ENCODE measurements at regions not wholly inside any gene's neighbourhood (a gene's known extent, or its start where the extent isn't known, plus 50 kb on each side); places are given as distances from the start of the nearest gene placed in this dataset.

- TF ChIP-seq ZBTB48 (tag by site-specific recombination; IDR thresholded peaks at IDR 0.05) (no peak), CTCF (tag by site-specific recombination; IDR thresholded peaks at IDR 0.05) (no peak), ZBTB26 (tag by site-specific recombination; optimal IDR thresholded peaks at IDR 0.05) (no peak), PBX3 (CRISPR knock-in tag; IDR thresholded peaks at IDR 0.05) (no peak), ZNF274 (IDR thresholded peaks at IDR 0.05; ENCODE audit: low read length) (no peak), ZNF274 (tag by site-specific recombination; IDR thresholded peaks at IDR 0.05; ENCODE audit: borderline replicate concordance) (no peak), GLIS1 (tag by site-specific recombination; IDR thresholded peaks at IDR 0.05) (no peak), WT1 (tag by site-specific recombination; IDR thresholded peaks at IDR 0.05) (no peak), ZNF121 (tag by site-specific recombination; IDR thresholded peaks at IDR 0.05) (no peak), KLF1 (tag by site-specific recombination; IDR thresholded peaks at IDR 0.05) (no peak), ZNF24 (tag by site-specific recombination; IDR thresholded peaks at IDR 0.05) (no peak), ZNF10 (tag by site-specific recombination; IDR thresholded peaks at IDR 0.05) (no peak), ZBTB49 (tag by site-specific recombination; IDR thresholded peaks at IDR 0.05; ENCODE audit: low read depth) (no peak), PRDM10 (tag by site-specific recombination; IDR thresholded peaks at IDR 0.05) (no peak)
Observed at GRCh38 chr2:53181759-53182158, 585.8 kb upstream of the CHAC2 start.
